ENCODE measurements at regions not wholly inside any gene's neighbourhood (a gene's known extent, or its start where the extent isn't known, plus 50 kb on each side); places are given as distances from the start of the nearest gene placed in this dataset.

DNA sequence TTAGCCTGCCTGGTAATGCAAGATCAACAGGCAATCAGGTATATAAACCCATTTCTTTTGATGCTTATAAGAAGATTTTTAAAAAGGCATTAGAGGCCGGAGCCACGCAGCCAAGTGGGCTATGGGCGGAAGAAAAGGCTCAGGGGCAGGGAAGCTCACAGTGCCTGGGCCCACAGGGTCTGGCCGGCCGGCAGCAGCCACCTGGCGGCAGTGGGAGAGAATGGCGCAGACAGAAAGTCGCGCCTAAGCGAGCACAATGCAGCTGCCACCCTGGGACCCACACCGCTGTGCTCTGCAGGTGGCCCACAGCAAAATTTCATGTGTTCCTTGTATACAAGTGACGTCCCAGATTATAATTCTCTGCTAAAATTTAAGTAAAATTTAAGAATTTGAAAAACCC lies 448.6 kb upstream of the RASGRP1 start:
- no peak overlapping the region for H3K4me3 ChIP-seq (replicated peaks; ENCODE audit: low read depth, low read length)
- no peak for DNase-seq (ENCODE audit: extremely low read depth, low read depth)
- TF ChIP-seq CTCF (IDR thresholded peaks at IDR 0.05; ENCODE audit: low read depth, low read length, missing control alignments) = no peak

DNA sequence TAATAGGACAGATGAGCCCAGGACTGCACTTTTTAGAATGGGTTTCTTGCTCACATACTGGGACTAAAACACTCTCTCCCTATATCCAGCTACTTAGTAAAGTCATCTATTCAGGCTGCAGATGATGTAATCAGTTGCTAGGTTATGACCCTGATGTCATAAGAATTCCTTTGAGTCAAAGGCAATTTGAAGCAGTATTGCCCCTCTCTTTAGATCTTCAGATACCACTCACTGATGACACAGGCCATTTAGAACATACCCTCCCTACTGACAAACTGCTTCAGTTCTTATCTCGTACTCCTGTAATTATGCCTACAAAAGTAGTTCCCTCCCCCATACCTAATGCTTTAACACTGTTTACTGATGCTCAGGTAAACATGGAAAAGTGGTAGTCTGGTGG lies 450.1 kb upstream of the RASGRP1 start:
- DNase-seq (ENCODE audit: extremely low read depth, low read depth) = no peak
- no peak overlapping the region for H3K4me3 ChIP-seq (replicated peaks; ENCODE audit: low read depth, low read length)
- TF ChIP-seq CTCF (IDR thresholded peaks at IDR 0.05; ENCODE audit: low read depth, low read length, missing control alignments) = no peak

GRCh38 chr15:39016706-39017105 lies 452.1 kb upstream of the RASGRP1 start:
- TF ChIP-seq CTCF (IDR thresholded peaks at IDR 0.05; ENCODE audit: low read depth, low read length, missing control alignments) = no peak
- no peak overlapping the region for H3K4me3 ChIP-seq (replicated peaks; ENCODE audit: low read depth, low read length)
- DNase-seq (ENCODE audit: extremely low read depth, low read depth) = no peak

DNA sequence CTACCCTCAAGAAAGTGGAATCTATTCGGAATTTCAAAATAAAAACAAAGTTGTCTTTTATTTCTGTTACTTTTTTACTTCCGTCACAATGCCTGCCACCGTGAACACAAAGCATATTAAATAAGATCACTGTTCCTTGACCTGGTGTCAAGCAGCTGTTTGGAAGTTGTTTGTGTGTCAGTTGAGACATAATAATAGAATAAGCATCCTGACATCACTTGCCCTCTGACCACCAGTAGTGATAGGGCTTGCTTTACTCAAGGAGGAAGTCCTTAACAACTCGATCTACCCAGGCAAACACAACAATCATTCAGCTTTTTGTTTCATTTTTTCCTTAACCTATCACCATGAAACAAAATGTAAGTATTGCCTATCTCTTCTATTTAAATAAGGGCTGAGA lies 454.4 kb upstream of the RASGRP1 start:
- TF ChIP-seq CTCF (IDR thresholded peaks at IDR 0.05; ENCODE audit: low read depth, low read length, missing control alignments) = no peak
- no peak for DNase-seq (ENCODE audit: extremely low read depth, low read depth)
- H3K4me3 ChIP-seq (replicated peaks; ENCODE audit: low read depth, low read length) = no peak overlapping the region

GRCh38 chr15:39021341-39021740 lies 456.7 kb upstream of the RASGRP1 start:
- no peak for DNase-seq (ENCODE audit: extremely low read depth, low read depth)
- H3K4me3 ChIP-seq (replicated peaks; ENCODE audit: low read depth, low read length) = no peak overlapping the region
- no peak for TF ChIP-seq CTCF (IDR thresholded peaks at IDR 0.05; ENCODE audit: low read depth, low read length, missing control alignments)

DNA sequence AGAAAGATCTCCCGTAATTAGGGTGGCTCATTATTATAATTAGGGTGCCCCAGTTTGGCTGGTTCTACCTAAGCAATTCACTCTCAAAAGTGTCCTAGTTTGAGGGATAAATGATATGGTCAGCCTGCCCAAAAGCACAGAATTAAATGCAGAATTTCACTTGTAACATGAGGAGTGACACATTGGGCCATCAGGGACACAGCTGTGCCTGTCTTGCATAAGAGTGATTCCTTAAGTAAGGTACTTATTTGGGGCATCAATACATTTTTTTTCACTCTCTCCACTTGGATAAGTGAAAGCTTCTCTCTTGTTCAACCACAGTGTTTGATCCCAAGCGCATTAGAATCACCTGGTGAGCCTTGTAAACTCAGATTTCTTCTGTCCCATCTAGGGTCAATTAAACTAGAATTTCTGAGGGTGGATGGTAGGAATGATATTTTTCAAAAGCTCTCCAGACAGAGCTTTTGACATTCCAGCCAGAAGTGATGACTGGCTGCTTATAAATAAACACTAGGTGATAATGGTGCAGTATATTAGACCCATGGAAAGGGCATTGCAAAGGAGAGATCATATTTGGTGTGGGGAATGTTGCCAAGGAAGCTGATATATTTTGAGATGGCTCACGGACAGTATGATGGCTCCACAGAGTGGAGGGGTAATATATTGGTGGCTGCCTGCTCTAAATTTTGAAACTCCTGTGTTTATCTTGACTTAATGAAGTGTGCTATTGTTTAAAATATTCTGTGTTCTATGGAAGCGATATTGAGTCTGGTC lies 458.1 kb upstream of the RASGRP1 start:
- no peak for DNase-seq (ENCODE audit: extremely low read depth, low read depth)
- TF ChIP-seq CTCF (IDR thresholded peaks at IDR 0.05; ENCODE audit: low read depth, low read length, missing control alignments) = no peak

DNA sequence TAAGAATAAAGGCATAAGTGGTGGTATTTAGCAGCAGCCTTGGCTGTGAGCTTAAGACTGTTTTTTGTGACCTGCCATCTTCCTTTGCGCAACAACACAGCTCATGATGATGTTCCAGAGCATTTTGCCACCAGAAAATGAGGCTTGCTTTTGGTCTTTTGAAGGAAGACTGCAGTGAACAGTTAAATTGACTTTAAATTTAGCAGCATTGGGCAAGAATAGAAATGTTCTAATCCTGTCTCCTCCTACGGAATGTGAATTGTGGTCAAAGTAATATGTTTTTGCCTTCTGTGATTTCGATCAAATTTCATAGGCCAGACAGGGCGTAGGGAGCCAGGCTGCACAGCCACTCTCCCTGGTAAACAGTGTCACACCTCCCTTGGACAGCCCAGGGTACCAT lies 460.7 kb upstream of the RASGRP1 start:
- H3K4me3 ChIP-seq (replicated peaks; ENCODE audit: low read depth, low read length) = no peak overlapping the region
- TF ChIP-seq CTCF (IDR thresholded peaks at IDR 0.05; ENCODE audit: low read depth, low read length, missing control alignments) = no peak
- no peak for DNase-seq (ENCODE audit: extremely low read depth, low read depth)

More for the DNA sequence above, 458.1 kb upstream of the RASGRP1 start:
- H3K4me3 ChIP-seq (replicated peaks; ENCODE audit: low read depth, low read length) = no peak overlapping the region

All from HFF-Myc (cell line).